Epidermal melanocyte (primary cell): ENCODE measurements at regions not wholly inside any gene's neighbourhood (a gene's known extent, or its start where the extent isn't known, plus 50 kb on each side); places are given as distances from the start of the nearest gene placed in this dataset.
"Not testable (repeated sequence)": the region's sequence is repeated elsewhere in the genome, so short reads cannot be mapped to it uniquely, and the experiment has no call there.

Experiments
- DNase-seq: peaks from one replicate; pipeline ENCODE4 v3.0.0; 2011; ENCODE audit warnings: low spot score; ENCODE audit not compliant: insufficient read length

GRCh38 chr16:87124405-87124804 is 192.8 kb downstream of the C16orf95 start:
- DNase-seq, result not testable (repeated sequence)

- DNase-seq, result no peak
Observed at GRCh38 chr16:87125206-87126155, 191.7 kb downstream of the C16orf95 start.

GRCh38 chr16:87126403-87127025 is 190.7 kb downstream of the C16orf95 start:
- DNase-seq, result no peak

GRCh38 chr16:87127061-87127765 is 190.0 kb downstream of the C16orf95 start:
- no peak for DNase-seq

GRCh38 chr16:87127766-87128147 is 189.4 kb downstream of the C16orf95 start:
- no peak for DNase-seq

- no peak for DNase-seq
Observed at GRCh38 chr16:87129771-87130170, 187.4 kb downstream of the C16orf95 start.

- no peak for DNase-seq
Observed at GRCh38 chr16:87131061-87131995, 185.9 kb downstream of the C16orf95 start.

- no peak for DNase-seq
Observed at GRCh38 chr16:87131996-87132345, 185.2 kb downstream of the C16orf95 start.

GRCh38 chr16:87132361-87133014 is 184.7 kb downstream of the C16orf95 start:
- DNase-seq, result peak; percentile 89

GRCh38 chr16:87133112-87133850 is 183.9 kb downstream of the C16orf95 start:
- DNase-seq, result no peak

GRCh38 chr16:87133966-87134627 is 183.1 kb downstream of the C16orf95 start:
- no peak for DNase-seq

GRCh38 chr16:87134628-87134995 is 182.6 kb downstream of the C16orf95 start:
- no peak for DNase-seq

- DNase-seq, result no peak
Observed at GRCh38 chr16:87135246-87136030, 181.8 kb downstream of the C16orf95 start.

- no peak for DNase-seq
Observed at GRCh38 chr16:87138316-87138715, 178.9 kb downstream of the C16orf95 start.

GRCh38 chr16:87138738-87139267 is 178.4 kb downstream of the C16orf95 start:
- DNase-seq, result no peak

GRCh38 chr16:87140211-87141200 is 176.7 kb downstream of the C16orf95 start:
- no peak for DNase-seq

- DNase-seq, result no peak
Observed at GRCh38 chr16:87141402-87141801, 175.8 kb downstream of the C16orf95 start.
